ENCODE measurements at regions not wholly inside any gene's neighbourhood (a gene's known extent, or its start where the extent isn't known, plus 50 kb on each side); places are given as distances from the start of the nearest gene placed in this dataset.

- Histone ChIP-seq H3K27ac (no peak overlapping the region), H3K9me3 (ENCODE audit: low read depth) (no peaks in the 10 kb centered on the region), H3K36me3 (no peaks in the 10 kb centered on the region), H3K27me3 (no peaks in the 10 kb centered on the region), H3K4me1 (ENCODE audit: low read depth) (no peaks in the 10 kb centered on the region), H3K4me3 (no peak overlapping the region)
- TF ChIP-seq, protein P1, sequence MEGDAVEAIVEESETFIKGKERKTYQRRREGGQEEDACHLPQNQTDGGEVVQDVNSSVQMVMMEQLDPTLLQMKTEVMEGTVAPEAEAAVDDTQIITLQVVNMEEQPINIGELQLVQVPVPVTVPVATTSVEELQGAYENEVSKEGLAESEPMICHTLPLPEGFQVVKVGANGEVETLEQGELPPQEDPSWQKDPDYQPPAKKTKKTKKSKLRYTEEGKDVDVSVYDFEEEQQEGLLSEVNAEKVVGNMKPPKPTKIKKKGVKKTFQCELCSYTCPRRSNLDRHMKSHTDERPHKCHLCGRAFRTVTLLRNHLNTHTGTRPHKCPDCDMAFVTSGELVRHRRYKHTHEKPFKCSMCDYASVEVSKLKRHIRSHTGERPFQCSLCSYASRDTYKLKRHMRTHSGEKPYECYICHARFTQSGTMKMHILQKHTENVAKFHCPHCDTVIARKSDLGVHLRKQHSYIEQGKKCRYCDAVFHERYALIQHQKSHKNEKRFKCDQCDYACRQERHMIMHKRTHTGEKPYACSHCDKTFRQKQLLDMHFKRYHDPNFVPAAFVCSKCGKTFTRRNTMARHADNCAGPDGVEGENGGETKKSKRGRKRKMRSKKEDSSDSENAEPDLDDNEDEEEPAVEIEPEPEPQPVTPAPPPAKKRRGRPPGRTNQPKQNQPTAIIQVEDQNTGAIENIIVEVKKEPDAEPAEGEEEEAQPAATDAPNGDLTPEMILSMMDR (IDR thresholded peaks at IDR 0.05; ENCODE audit: low read depth, low read length): no peak
- DNase-seq (ENCODE audit: low read depth in 1 of 2, low spot score in 1 of 2): no peak
These were observed 437.4 kb downstream of the RND3 start for GRCh38 chr2:150050036-150050435.

DNA sequence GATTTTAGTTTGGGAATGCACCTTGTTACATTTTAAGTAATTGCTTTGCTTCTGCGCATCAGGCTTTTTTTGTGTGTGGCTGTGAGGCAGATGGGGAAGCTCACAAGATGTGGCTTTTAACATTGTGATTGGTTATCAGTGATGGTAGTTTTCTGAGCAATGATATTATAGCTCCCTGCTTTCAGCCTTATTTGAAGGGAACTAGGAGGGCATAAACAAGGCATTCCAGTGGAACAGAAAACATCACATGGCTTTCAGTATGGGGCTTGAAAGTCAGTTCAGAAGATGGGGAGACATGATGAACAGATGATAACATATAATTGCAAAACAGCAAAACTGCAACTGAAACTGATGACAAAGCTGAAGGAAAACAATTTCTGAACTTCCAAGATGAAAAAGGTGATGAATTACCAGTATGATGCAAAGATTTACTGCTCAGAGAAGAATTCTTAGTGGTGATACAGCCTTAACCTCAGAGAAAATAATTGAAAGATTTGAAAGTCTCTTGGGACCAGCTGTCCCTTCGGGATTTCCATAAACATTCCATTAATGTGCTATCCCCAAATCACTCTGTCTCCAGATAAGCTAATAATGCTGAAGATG is 439.7 kb downstream of the RND3 start:
- TF ChIP-seq, protein P1 (IDR thresholded peaks at IDR 0.05; ENCODE audit: low read depth, low read length): no peak
- Histone ChIP-seq H3K4me1 (ENCODE audit: low read depth) (no peaks in the 10 kb centered on the region), H3K27me3 (no peaks in the 10 kb centered on the region), H3K9me3 (ENCODE audit: low read depth) (no peaks in the 10 kb centered on the region), H3K4me3 (no peak overlapping the region), H3K27ac (no peak overlapping the region), H3K36me3 (no peaks in the 10 kb centered on the region)
- DNase-seq (ENCODE audit: low read depth in 1 of 2, low spot score in 1 of 2): peak in 1 of 2 donors; percentile 4

GRCh38 chr2:150046810-150047209 is 440.7 kb downstream of the RND3 start:
- TF ChIP-seq, protein P1 (IDR thresholded peaks at IDR 0.05; ENCODE audit: low read depth, low read length): no peak
- Histone ChIP-seq H3K4me3 (no peak overlapping the region), H3K4me1 (ENCODE audit: low read depth) (no peaks in the 10 kb centered on the region), H3K36me3 (no peaks in the 10 kb centered on the region), H3K27ac (no peak overlapping the region), H3K27me3 (no peaks in the 10 kb centered on the region), H3K9me3 (ENCODE audit: low read depth) (no peaks in the 10 kb centered on the region)
- no peak for DNase-seq (ENCODE audit: low read depth in 1 of 2, low spot score in 1 of 2)

DNA sequence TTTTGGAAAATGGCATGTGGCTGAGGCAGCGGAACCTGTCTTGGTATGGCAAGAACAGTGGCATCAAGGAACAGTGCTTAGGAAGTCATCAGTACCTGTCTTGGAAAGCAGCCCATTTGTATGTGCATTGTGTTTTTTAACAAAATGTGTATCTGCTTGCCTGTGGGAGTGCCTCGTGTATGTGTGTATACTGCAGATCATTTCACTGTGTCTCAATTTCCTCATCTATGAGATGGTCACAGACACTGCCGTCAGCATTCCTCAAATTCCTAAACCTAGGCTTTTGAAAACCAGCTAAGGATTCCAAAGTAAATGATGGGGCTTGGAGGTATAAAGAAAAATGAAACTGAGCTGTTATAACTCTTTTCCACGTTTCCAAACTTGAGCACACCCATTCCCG is 441.3 kb downstream of the RND3 start:
- Histone ChIP-seq H3K4me3 (no peak overlapping the region), H3K4me1 (ENCODE audit: low read depth) (no peaks in the 10 kb centered on the region), H3K27me3 (no peaks in the 10 kb centered on the region), H3K9me3 (ENCODE audit: low read depth) (no peaks in the 10 kb centered on the region), H3K36me3 (no peaks in the 10 kb centered on the region), H3K27ac (no peak overlapping the region)
- TF ChIP-seq, protein P1 (IDR thresholded peaks at IDR 0.05; ENCODE audit: low read depth, low read length): no peak
- DNase-seq (ENCODE audit: low read depth in 1 of 2, low spot score in 1 of 2): peak in 1 of 2 donors; percentile 33

DNA sequence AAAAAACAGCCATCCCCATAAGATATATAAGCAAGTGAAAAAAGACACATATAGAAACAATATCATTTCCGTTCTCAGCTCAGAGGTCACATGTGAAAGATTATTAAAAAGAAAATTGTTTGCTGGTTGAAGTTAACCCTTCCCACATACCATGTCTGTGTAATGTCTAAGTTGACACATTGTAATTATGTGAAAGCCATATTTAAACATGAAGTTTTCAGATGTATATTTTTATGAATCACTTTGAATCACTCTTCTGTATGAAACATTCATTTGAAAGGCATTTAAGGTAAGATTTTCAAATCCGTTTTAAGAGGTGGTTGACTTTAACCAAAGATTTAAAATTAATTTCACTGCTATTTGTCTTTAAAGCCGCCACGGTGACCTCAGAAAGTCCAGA is 441.9 kb downstream of the RND3 start:
- H3K36me3 ChIP-seq: no peaks in the 10 kb centered on the region
- DNase-seq (ENCODE audit: low read depth in 1 of 2, low spot score in 1 of 2): no peak
- no peaks in the 10 kb centered on the region for H3K4me1 ChIP-seq (ENCODE audit: low read depth)
- H3K27me3 ChIP-seq: no peaks in the 10 kb centered on the region
- no peak overlapping the region for H3K27ac ChIP-seq
- no peak overlapping the region for H3K4me3 ChIP-seq
- TF ChIP-seq, protein P1 (IDR thresholded peaks at IDR 0.05; ENCODE audit: low read depth, low read length): no peak
- H3K9me3 ChIP-seq (ENCODE audit: low read depth): no peaks in the 10 kb centered on the region

DNA sequence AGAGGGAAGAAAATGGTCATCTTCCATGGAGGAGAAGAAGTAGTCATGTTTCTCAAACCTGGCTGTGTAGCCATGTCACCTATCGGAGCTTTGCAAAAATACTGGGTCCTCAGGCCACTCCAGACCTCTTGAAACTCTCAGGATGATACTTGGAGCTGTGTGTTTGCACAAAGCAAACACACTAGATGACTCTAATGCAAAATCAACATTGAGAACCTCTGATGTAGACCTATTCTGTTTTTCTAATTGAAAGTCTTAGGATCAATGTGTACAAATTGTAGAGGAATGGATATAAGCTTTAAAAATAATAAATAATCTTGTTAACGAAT is 444.3 kb downstream of the RND3 start:
- H3K27ac ChIP-seq: no peak overlapping the region
- H3K4me3 ChIP-seq: no peak overlapping the region
- no peaks in the 10 kb centered on the region for H3K27me3 ChIP-seq
- no peaks in the 10 kb centered on the region for H3K4me1 ChIP-seq (ENCODE audit: low read depth)
- no peaks in the 10 kb centered on the region for H3K9me3 ChIP-seq (ENCODE audit: low read depth)
- no peaks in the 10 kb centered on the region for H3K36me3 ChIP-seq
- TF ChIP-seq, protein P1 (IDR thresholded peaks at IDR 0.05; ENCODE audit: low read depth, low read length): no peak
- DNase-seq (ENCODE audit: low read depth in 1 of 2, low spot score in 1 of 2): peak in 1 of 2 donors; percentile 9
